ENCODE measurements at regions not wholly inside any gene's neighbourhood (a gene's known extent, or its start where the extent isn't known, plus 50 kb on each side); places are given as distances from the start of the nearest gene placed in this dataset.
"Not testable (repeated sequence)": the region's sequence is repeated elsewhere in the genome, so short reads cannot be mapped to it uniquely, and the experiment has no call there.

GRCh38 chrX:981791-982626 is 230.4 kb downstream of the CRLF2 start:
- H3K27ac Mint-ChIP-seq (ENCODE audit: unreplicated experiment), result peak overlapping the region; percentile 57
- H3K4me1 Mint-ChIP-seq (ENCODE audit: low read depth, unreplicated experiment), result peaks cover 9% of the 10 kb centered on the region
- H3K9me3 Mint-ChIP-seq (ENCODE audit: unreplicated experiment), result peaks cover 12% of the 10 kb centered on the region
- peaks cover 9% of the 10 kb centered on the region for H3K36me3 Mint-ChIP-seq (ENCODE audit: unreplicated experiment)
- H3K27me3 Mint-ChIP-seq (ENCODE audit: unreplicated experiment), result peaks cover 9% of the 10 kb centered on the region
- DNase-seq, result no peak
- TF ChIP-seq CTCF (IDR thresholded peaks at IDR 0.05; ENCODE audit: partially characterized antibody, unreplicated experiment), result no peak
- H3K4me3 Mint-ChIP-seq (ENCODE audit: unreplicated experiment), result peak overlapping the region; percentile 36

- H3K27ac Mint-ChIP-seq (ENCODE audit: unreplicated experiment), result no peak overlapping the region
- H3K36me3 Mint-ChIP-seq (ENCODE audit: unreplicated experiment), result peaks cover 9% of the 10 kb centered on the region
- H3K4me3 Mint-ChIP-seq (ENCODE audit: unreplicated experiment), result no peak overlapping the region
- TF ChIP-seq CTCF (IDR thresholded peaks at IDR 0.05; ENCODE audit: partially characterized antibody, unreplicated experiment), result no peak
- H3K4me1 Mint-ChIP-seq (ENCODE audit: low read depth, unreplicated experiment), result peaks cover 9% of the 10 kb centered on the region
- no peak for DNase-seq
- H3K27me3 Mint-ChIP-seq (ENCODE audit: unreplicated experiment), result peaks cover 9% of the 10 kb centered on the region
- H3K9me3 Mint-ChIP-seq (ENCODE audit: unreplicated experiment), result peaks cover 12% of the 10 kb centered on the region
Measured at GRCh38 chrX:980587-981235, 231.7 kb downstream of the CRLF2 start.

- not testable (repeated sequence) for H3K4me1 Mint-ChIP-seq (ENCODE audit: low read depth, unreplicated experiment); H3K27ac Mint-ChIP-seq (ENCODE audit: unreplicated experiment); DNase-seq; H3K36me3 Mint-ChIP-seq (ENCODE audit: unreplicated experiment); H3K27me3 Mint-ChIP-seq (ENCODE audit: unreplicated experiment); H3K4me3 Mint-ChIP-seq (ENCODE audit: unreplicated experiment)
- peaks cover 12% of the 10 kb centered on the region for H3K9me3 Mint-ChIP-seq (ENCODE audit: unreplicated experiment)
Measured at GRCh38 chrX:979127-979526, 233.3 kb downstream of the CRLF2 start.

GRCh38 chrX:973010-973632 is 239.3 kb downstream of the CRLF2 start:
- Mint-ChIP-seq H3K27me3 (ENCODE audit: unreplicated experiment) (no peaks in the 10 kb centered on the region), H3K27ac (ENCODE audit: unreplicated experiment) (no peak overlapping the region)
- no peak for DNase-seq

More at GRCh38 chrX:973010-973632, 239.3 kb downstream of the CRLF2 start:
- Mint-ChIP-seq H3K9me3 (ENCODE audit: unreplicated experiment) (peaks cover 1% of the 10 kb centered on the region), H3K4me1 (ENCODE audit: low read depth, unreplicated experiment) (no peaks in the 10 kb centered on the region), H3K4me3 (ENCODE audit: unreplicated experiment) (no peak overlapping the region), H3K36me3 (ENCODE audit: unreplicated experiment) (no peaks in the 10 kb centered on the region)
- TF ChIP-seq CTCF (IDR thresholded peaks at IDR 0.05; ENCODE audit: partially characterized antibody, unreplicated experiment), result no peak

All from glutamatergic neuron (in vitro differentiated cells).